DLD1 (cell line): ENCODE measurements at regions not wholly inside any gene's neighbourhood (a gene's known extent, or its start where the extent isn't known, plus 50 kb on each side); places are given as distances from the start of the nearest gene placed in this dataset.

Experiments used
- in situ Hi-C: cut with HindIII; loops from 2 replicates; pipeline ENCODE4 v1.10.0; 2017; ENCODE audit warnings: low sequenced_read_pairs

GRCh38 chr2:240335061-240335460 is 100.4 kb upstream of the GPC1 start:
- in situ Hi-C loops, result loop anchor here (25.0 kb wide), 1 partner anchor 123 kb away; no protein-coding TSS in a partner anchor

DNA sequence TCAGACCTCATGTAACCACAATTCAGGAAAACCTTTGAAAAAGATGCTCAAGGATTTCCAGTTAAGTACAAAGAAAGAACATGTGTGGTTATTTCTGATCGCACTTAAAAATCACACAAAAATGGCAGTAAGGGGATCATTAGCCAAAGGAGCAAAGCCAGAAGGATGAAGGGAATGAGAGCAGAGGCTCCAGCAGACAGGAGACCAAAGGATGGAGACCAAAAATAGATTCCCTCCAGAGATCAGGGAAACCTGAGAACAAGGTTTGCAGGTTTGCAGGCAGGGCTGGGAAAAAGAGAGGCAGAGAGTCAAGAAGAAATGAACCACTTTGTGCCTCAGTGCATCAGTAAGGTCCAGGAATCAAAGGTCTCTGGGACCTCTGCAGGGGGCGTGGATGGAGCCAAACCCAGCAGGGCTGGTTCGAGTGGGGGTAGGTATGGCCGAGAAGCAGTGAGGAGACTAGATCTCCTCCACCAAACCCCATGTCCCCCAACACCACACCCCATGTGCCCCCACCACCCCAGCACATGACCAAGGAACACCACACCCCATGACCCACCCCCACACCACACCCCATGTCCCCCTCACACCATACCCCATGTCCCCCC is 98.5 kb upstream of the GPC1 start:
- in situ Hi-C loops, result loop anchor here (25.0 kb wide), 1 partner anchor 125 kb away; no protein-coding TSS in a partner anchor

GRCh38 chr2:240338274-240338673 is 97.2 kb upstream of the GPC1 start:
- in situ Hi-C loops, result loop anchor here (25.0 kb wide), 1 partner anchor 126 kb away; no protein-coding TSS in a partner anchor

GRCh38 chr2:240339411-240340360 is 95.8 kb upstream of the GPC1 start:
- in situ Hi-C loops, result loop anchor here (25.0 kb wide), 1 partner anchor 127 kb away; no protein-coding TSS in a partner anchor

DNA sequence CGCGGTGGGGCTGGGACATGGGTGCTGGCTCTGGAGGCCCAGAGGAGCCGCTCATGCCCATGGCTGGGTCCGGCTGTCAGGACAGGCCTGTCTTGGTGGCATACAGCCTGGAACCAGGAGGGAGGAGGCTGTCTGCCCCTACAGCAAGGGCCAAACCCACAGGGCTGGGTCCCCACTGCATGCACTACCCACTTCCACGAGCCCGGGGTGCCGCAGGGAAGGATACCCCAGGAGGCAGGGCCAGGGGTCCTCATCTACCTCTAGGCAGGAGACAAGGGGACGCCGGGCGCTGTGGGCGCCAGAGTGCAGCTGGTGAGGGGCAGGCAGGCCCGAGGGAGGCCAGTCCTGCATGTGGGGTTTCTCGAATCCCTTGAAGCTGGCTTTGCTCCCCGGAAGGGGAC is 95.1 kb upstream of the GPC1 start:
- in situ Hi-C loops, result loop anchor here (25.0 kb wide), 1 partner anchor 128 kb away; no protein-coding TSS in a partner anchor

DNA sequence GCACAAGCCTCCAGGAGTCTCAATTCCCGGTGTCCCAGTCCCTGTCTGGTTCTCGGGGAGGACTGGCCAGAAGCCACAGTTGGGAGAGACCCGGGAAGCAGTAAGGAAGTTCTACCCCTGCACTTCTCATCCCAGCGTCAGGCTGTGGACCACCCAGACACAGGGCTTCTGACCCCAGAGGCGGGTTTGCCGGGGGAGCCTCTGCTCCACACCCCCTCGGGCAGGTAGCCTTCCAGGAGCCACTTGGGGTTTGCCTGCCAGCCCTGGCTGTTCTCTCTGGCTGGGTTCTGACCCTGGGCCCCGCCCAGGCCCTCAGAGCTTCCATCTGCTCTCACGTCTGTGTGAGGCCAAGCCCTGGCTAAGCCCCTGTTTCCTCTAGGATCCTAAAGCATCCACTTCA is 94.4 kb upstream of the GPC1 start:
- in situ Hi-C loops, result loop anchor here (25.0 kb wide), 1 partner anchor 129 kb away; no protein-coding TSS in a partner anchor

DNA sequence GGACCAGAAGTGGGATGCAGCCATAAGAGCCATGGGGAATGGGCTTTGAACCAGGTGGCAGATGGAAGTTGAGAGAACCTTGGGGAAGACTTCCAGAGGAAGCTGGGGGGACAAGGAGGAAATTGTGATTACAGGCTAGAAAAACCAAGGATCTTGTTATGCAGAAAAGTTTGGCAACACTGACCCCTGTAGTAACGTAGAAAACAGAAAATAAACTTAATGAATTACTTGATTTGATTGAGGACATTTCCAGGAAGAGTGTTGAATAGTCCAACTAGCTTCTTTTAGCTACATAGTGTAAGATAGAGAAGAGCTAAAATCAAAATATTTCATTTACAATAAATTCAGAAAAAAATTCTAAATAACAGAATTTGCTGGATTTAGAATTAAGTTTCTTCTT is 91.9 kb upstream of the GPC1 start:
- in situ Hi-C loops, result loop anchor here (25.0 kb wide), 1 partner anchor 131 kb away; no protein-coding TSS in a partner anchor

DNA sequence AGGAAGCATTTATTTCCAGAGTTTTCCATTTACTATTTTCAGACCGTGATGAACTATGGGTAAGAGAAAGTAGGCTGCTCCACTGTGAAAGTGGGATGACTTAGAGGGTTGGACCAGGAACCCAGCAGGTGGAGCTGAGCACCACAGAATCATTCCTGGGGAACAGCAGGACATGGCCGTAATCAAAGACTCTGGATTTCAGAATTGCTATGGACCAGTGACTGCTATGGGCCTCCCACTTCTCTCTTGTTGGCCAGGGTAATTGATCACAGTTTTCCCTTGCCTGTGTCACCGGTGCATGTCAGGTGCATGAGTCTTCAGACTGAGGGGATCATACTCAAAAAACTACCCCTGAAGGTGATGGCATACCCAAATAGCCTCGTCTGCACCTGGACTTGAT is 90.6 kb upstream of the GPC1 start:
- in situ Hi-C loops, result loop anchor here (25.0 kb wide), 1 partner anchor 133 kb away; no protein-coding TSS in a partner anchor

GRCh38 chr2:240346015-240346752 is 89.3 kb upstream of the GPC1 start:
- in situ Hi-C loops, result loop anchor here (25.0 kb wide), 1 partner anchor 134 kb away; no protein-coding TSS in a partner anchor

GRCh38 chr2:240346753-240347372 is 88.6 kb upstream of the GPC1 start:
- in situ Hi-C loops, result loop anchor here (25.0 kb wide), 1 partner anchor 135 kb away; no protein-coding TSS in a partner anchor

- in situ Hi-C loops, result loop anchor here (25.0 kb wide), 1 partner anchor 135 kb away; no protein-coding TSS in a partner anchor
Observed at GRCh38 chr2:240347373-240347940, 88.0 kb upstream of the GPC1 start.

GRCh38 chr2:240347949-240348500 is 87.4 kb upstream of the GPC1 start:
- in situ Hi-C loops, result loop anchor here (25.0 kb wide), 1 partner anchor 136 kb away; no protein-coding TSS in a partner anchor

DNA sequence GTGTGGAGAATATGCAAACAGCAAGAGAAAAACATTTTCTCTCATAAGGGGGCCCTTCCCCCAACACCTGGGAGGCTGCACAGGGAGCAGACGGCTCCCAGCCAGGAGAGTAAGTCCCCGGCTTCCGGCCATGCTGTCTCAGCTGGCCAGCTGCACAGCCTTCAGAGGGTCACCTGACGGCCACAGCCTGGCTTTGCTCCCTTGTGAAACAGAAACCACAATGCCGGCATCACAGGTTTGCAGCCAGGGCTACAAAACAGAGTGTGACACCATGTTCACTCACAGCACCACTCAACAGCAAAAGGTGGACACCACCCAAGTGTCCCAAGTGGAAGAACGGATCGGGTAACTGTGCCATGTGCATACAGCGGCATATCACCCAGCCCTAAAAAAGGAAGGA is 86.9 kb upstream of the GPC1 start:
- in situ Hi-C loops, result loop anchor here (25.0 kb wide), 1 partner anchor 136 kb away; no protein-coding TSS in a partner anchor

DNA sequence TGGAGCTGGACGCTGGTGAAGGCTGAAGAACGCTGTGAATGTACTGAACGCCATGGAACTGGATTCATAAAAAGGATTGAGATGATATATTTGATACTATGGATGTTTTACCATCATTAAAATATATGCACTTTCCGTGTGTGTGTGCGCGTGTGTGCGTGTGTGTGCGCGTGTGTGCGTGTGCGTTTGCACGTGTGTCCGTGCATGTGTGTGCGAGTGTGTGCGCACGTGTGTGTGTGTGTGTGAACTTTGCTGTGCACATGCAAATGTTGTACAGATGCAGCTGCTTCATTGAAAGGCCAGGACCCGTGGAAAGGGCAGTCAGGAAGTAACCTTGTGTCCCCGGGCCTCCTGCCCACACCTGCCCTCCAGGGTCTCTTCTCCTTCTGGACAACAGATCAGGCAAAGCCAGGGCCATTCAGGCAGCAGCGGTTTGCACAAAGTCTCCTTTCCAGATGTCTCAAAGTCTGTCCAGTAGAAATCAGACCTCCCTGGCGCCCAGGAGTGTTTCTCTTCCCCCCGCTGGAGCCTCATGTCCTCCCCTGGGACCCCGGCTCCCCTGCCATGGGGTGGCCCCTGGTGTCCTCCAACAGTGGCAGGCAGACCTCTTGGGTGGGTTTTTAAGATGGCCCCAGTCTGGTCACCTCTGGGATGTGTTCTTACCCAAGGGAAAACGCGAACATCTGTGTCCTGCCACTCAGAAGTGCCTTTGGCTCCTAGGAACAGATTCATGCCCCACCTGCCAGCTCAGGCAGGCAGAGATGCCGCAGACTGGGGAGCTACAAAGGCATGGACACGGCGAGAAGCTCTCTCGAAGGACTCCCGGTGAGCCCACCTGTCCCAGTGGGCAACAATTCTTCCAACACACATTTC is 86.1 kb upstream of the GPC1 start:
- in situ Hi-C loops, result loop anchor here (25.0 kb wide), 1 partner anchor 137 kb away; no protein-coding TSS in a partner anchor

GRCh38 chr2:240350006-240350355 is 85.5 kb upstream of the GPC1 start:
- in situ Hi-C loops, result no loop called here

DNA sequence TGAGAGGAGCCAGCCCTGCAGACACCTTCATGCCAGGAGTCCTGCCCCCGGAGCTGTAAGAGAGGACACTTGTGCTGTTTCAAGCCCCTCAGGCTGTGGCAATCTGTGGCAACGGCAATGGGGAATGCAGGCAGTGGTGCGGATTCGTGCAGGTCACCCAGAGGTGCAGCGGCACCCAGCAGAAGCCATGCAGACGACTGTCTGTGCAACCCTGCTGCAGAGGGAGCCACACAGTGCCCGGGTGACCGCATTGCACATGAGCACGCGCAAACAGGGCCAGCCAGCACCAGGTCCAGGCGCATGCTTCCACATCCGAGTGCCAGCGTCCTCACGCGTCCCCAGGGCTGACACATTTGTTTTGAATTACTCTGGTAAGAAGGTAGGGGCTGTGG is 84.8 kb upstream of the GPC1 start:
- in situ Hi-C loops, result no loop called here

DNA sequence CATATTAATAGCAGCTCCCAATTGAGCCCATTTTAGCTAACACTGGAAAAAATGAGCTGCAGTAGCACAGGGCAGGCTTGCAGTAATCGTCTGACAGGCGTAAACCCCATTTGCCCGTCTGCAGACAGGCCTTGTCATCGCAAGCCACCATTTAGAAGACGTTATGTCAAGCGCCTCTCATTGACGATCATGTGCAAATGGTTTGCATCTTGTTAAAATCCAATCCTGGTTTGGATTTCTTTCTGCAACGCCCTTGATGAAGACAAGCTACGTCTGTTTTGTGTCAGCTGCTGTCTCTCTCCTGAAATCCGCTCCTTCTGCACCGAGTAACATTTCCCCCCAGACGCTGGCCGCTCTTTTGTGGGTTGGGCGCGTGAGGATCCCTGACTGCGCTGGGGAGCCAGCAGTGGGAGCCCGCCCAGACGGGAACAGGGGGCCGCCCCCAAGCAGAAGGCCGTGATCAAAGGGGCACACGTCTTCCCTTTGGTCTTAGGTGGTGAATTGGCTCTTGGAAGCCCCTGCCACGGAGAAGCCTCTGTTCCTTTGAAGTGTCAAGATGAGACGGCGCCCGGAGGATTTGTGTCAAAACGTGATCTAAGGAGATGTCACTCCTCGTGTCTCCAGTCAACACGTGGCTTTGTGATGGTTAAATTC is 84.2 kb upstream of the GPC1 start:
- in situ Hi-C loops, result no loop called here

DNA sequence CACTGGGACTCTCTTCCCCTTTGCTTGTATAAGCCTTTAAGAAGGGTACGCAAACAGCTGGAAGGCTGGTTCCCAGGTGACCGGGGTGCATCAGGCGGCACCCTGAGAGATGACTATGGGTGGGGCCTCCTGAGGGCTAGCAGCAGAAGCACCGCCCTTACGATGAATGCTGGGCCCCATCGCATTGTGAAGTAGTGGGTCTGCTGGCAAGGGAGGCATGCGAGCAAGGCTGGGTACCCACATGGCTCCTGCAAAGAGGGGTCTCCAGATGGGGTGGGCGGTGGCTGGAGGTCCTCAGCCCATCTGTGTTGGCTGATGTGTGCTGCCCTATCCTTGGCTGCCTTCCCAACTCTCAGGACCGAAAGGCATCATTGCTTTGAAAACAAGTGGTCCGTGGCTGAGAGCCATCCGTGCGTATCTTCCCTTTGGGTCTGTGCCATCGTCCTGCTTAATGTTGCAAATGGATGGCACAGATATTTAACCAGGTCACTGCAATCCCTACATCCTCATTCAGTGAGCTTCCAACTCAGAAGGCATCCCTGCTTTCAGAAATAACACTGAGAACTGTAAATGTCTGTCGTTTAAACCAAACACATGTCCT is 83.5 kb upstream of the GPC1 start:
- in situ Hi-C loops, result no loop called here
